ENCODE measurements at regions not wholly inside any gene's neighbourhood (a gene's known extent, or its start where the extent isn't known, plus 50 kb on each side); places are given as distances from the start of the nearest gene placed in this dataset.

GRCh38 chr20:29741894-29742698 lies 1515.4 kb upstream of the DEFB115 start:
- Histone ChIP-seq H3K4me2 (ENCODE audit: low read length) (no peak overlapping the region), H3K79me2 (ENCODE audit: control insufficient read depth, low read length) (no peaks in the 10 kb centered on the region), H3K4me1 (ENCODE audit: control insufficient read depth, low read length) (no peaks in the 10 kb centered on the region), H3K9me2 (replicated peaks; ENCODE audit: control insufficient read depth, low read length) (no peaks in the 10 kb centered on the region), H3K9me3 (ENCODE audit: control insufficient read depth, insufficient read depth, low read length) (peaks cover 17% of the 10 kb centered on the region; the same call in 1 of the 2 replicates), H3K36me3 (ENCODE audit: control insufficient read depth, low read length) (no peaks in the 10 kb centered on the region), H3K27ac (ENCODE audit: low read depth, low read length) (no peak overlapping the region), H3F3A (ENCODE audit: control insufficient read depth, insufficient read depth) (no peaks in the 10 kb centered on the region), H4K20me1 (ENCODE audit: control insufficient read depth, insufficient read depth, low read depth, low read length) (no peaks in the 10 kb centered on the region), H3K4me3 (ENCODE audit: low read length) (no peak overlapping the region), H3K27me3 (ENCODE audit: control insufficient read depth, low read length) (no peaks in the 10 kb centered on the region)
- TF ChIP-seq CTCF (IDR thresholded peaks at IDR 0.05; ENCODE audit: low read depth, low read length, poor library complexity, severe bottlenecking) (no peak), EZH2phosphoT487 (IDR thresholded peaks at IDR 0.05; ENCODE audit: borderline replicate concordance, low read length) (no peak)

GRCh38 chr20:29742699-29743100 lies 1514.8 kb upstream of the DEFB115 start:
- Histone ChIP-seq H3K4me2 (ENCODE audit: low read length) (no peak overlapping the region), H3K9me3 (ENCODE audit: control insufficient read depth, insufficient read depth, low read length) (peaks cover 17% of the 10 kb centered on the region; the same call in 1 of the 2 replicates), H3K27ac (ENCODE audit: low read depth, low read length) (no peak overlapping the region), H3K4me1 (ENCODE audit: control insufficient read depth, low read length) (no peaks in the 10 kb centered on the region), H3K36me3 (ENCODE audit: control insufficient read depth, low read length) (no peaks in the 10 kb centered on the region), H3K9me2 (replicated peaks; ENCODE audit: control insufficient read depth, low read length) (no peaks in the 10 kb centered on the region), H3F3A (ENCODE audit: control insufficient read depth, insufficient read depth) (no peaks in the 10 kb centered on the region), H3K27me3 (ENCODE audit: control insufficient read depth, low read length) (no peaks in the 10 kb centered on the region), H4K20me1 (ENCODE audit: control insufficient read depth, insufficient read depth, low read depth, low read length) (no peaks in the 10 kb centered on the region), H3K4me3 (ENCODE audit: low read length) (no peak overlapping the region), H3K79me2 (ENCODE audit: control insufficient read depth, low read length) (no peaks in the 10 kb centered on the region)
- TF ChIP-seq CTCF (IDR thresholded peaks at IDR 0.05; ENCODE audit: low read depth, low read length, poor library complexity, severe bottlenecking) (no peak), EZH2phosphoT487 (IDR thresholded peaks at IDR 0.05; ENCODE audit: borderline replicate concordance, low read length) (no peak)

GRCh38 chr20:29743101-29743931 lies 1514.1 kb upstream of the DEFB115 start:
- Histone ChIP-seq H3K4me3 (ENCODE audit: low read length) (no peak overlapping the region), H3K9me3 (ENCODE audit: control insufficient read depth, insufficient read depth, low read length) (peaks cover 17% of the 10 kb centered on the region; the same call in 1 of the 2 replicates), H4K20me1 (ENCODE audit: control insufficient read depth, insufficient read depth, low read depth, low read length) (no peaks in the 10 kb centered on the region), H3K79me2 (ENCODE audit: control insufficient read depth, low read length) (no peaks in the 10 kb centered on the region), H3K4me2 (ENCODE audit: low read length) (no peak overlapping the region), H3K27me3 (ENCODE audit: control insufficient read depth, low read length) (no peaks in the 10 kb centered on the region), H3K4me1 (ENCODE audit: control insufficient read depth, low read length) (no peaks in the 10 kb centered on the region), H3K9me2 (replicated peaks; ENCODE audit: control insufficient read depth, low read length) (no peaks in the 10 kb centered on the region), H3K27ac (ENCODE audit: low read depth, low read length) (no peak overlapping the region), H3F3A (ENCODE audit: control insufficient read depth, insufficient read depth) (no peaks in the 10 kb centered on the region), H3K36me3 (ENCODE audit: control insufficient read depth, low read length) (no peaks in the 10 kb centered on the region)
- TF ChIP-seq CTCF (IDR thresholded peaks at IDR 0.05; ENCODE audit: low read depth, low read length, poor library complexity, severe bottlenecking) (no peak), EZH2phosphoT487 (IDR thresholded peaks at IDR 0.05; ENCODE audit: borderline replicate concordance, low read length) (no peak)
